NT2/D1 (cell line): ENCODE measurements at regions not wholly inside any gene's neighbourhood (a gene's known extent, or its start where the extent isn't known, plus 50 kb on each side); places are given as distances from the start of the nearest gene placed in this dataset.

Experiments used
- YY1 ChIP-seq: IDR thresholded peaks from 2 replicates; pipeline ENCODE4 v1.6.1; 2011; ENCODE audit not compliant: insufficient read length, insufficient read depth
- ZNF274 ChIP-seq: IDR thresholded peaks from 2 replicates; pipeline ENCODE4 v1.6.1; 2011; ENCODE audit warnings: mild to moderate bottlenecking, low read depth, low read length

- TF ChIP-seq ZNF274 = no peak
- no peak for TF ChIP-seq YY1
Measured at GRCh38 chr12:47602325-47602724, 103.5 kb downstream of the RPAP3 start.
